Mesendoderm (in vitro differentiated cells): ENCODE measurements at regions not wholly inside any gene's neighbourhood (a gene's known extent, or its start where the extent isn't known, plus 50 kb on each side); places are given as distances from the start of the nearest gene placed in this dataset. TPM values are rescaled to one million over a fixed set of nuclear protein-coding genes. Genes with fewer than 3 reads are reported as not detected.

ENCODE experiments used
- small RNA-seq: library from polyadenylated mRNA; stranded (forward); fragments of <200 nt; extraction: miRNeasy Mini kit (QIAGEN cat#:217004); gene quantifications from one replicate; pipeline ENCODE3, GENCODE V24; 2013; ENCODE audit not compliant: insufficient read depth

Small RNA genes in the stretch of these regions (small RNA-seq; reads per million reads assigned to genes)
- not detected for gene AC092666.2
